Neuronal stem cell (in vitro differentiated cells): ENCODE measurements at regions not wholly inside any gene's neighbourhood (a gene's known extent, or its start where the extent isn't known, plus 50 kb on each side); places are given as distances from the start of the nearest gene placed in this dataset.

Experiments
- DNase-seq: peaks from one replicate; pipeline ENCODE4 v3.0.0-alpha.2; 2013; ENCODE audit warnings: low spot score
- H2AFZ ChIP-seq: one replicate; pipeline ENCODE4 v1.6.1; 2013; ENCODE audit warnings: mild to moderate bottlenecking, low read length, inconsistent platforms
- H2AK5ac ChIP-seq: 2 replicates; pipeline ENCODE4 v1.6.1; 2013; ENCODE audit warnings: low read depth, mild to moderate bottlenecking, inconsistent platforms, low read length, moderate library complexity, mixed read lengths
- H2BK120ac ChIP-seq: 2 replicates; pipeline ENCODE4 v1.6.1; 2013; ENCODE audit warnings: low read depth, mild to moderate bottlenecking, inconsistent platforms, low read length, moderate library complexity, mixed read lengths
- H2BK12ac ChIP-seq: one replicate; pipeline ENCODE4 v1.6.1; 2013; ENCODE audit warnings: low read length, inconsistent platforms
- H2BK15ac ChIP-seq: 2 replicates; pipeline ENCODE4 v1.6.1; 2013; ENCODE audit warnings: mild to moderate bottlenecking, low read length, inconsistent platforms, mixed read lengths
- H2BK5ac ChIP-seq: one replicate; pipeline ENCODE4 v1.6.1; 2013; ENCODE audit warnings: inconsistent platforms, mild to moderate bottlenecking, low read length, moderate library complexity
- H3K14ac ChIP-seq: one replicate; pipeline ENCODE4 v1.6.1; 2013; ENCODE audit warnings: low read length, inconsistent platforms
- H3K18ac ChIP-seq: 2 replicates; pipeline ENCODE4 v1.6.1; 2013; ENCODE audit warnings: low read length, inconsistent platforms
- H3K23ac ChIP-seq: 2 replicates; pipeline ENCODE4 v1.6.1; 2013; ENCODE audit warnings: low read depth, mild to moderate bottlenecking, mixed read lengths, low read length, inconsistent platforms; ENCODE audit not compliant: poor library complexity
- H3K27ac ChIP-seq: replicated peaks from 3 replicates; pipeline ENCODE4 v1.5.1; 2013; ENCODE audit warnings: low read length, inconsistent platforms
- H3K27me3 ChIP-seq, 3 experiments: 2 replicates each; pipeline ENCODE4 v1.6.1; 2013; ENCODE audit warnings: low read length in 3 of 3, mild to moderate bottlenecking in 2 of 3, inconsistent platforms in 1 of 3, low read depth in 1 of 3, mixed read lengths in 1 of 3, moderate library complexity in 1 of 3; ENCODE audit not compliant: control insufficient read depth in 3 of 3, insufficient read depth in 3 of 3
- H3K36me3 ChIP-seq, 2 donors: replicated peaks in 1 of 2; 2 replicates each; pipeline ENCODE4 v1.6.1; 2013; ENCODE audit warnings: low read length in 2 of 2; ENCODE audit not compliant: control insufficient read depth in 2 of 2, insufficient read depth in 2 of 2
- H3K4ac ChIP-seq: 2 replicates; pipeline ENCODE4 v1.6.1; 2013; ENCODE audit warnings: inconsistent platforms, mild to moderate bottlenecking, low read length, moderate library complexity
- H3K4me1 ChIP-seq, 2 donors: 1 replicate in 1 of 2; 2 replicates in 1 of 2; pipeline ENCODE4 v1.6.1; 2013; ENCODE audit warnings: low read length in 2 of 2, low read depth in 1 of 2; ENCODE audit not compliant: control insufficient read depth in 2 of 2, insufficient read depth in 1 of 2
- H3K4me2 ChIP-seq: one replicate; pipeline ENCODE4 v1.6.1; 2013; ENCODE audit warnings: mild to moderate bottlenecking, low read length, inconsistent platforms; ENCODE audit not compliant: insufficient read depth, poor library complexity, severe bottlenecking
- H3K4me3 ChIP-seq, 2 donors: 2 replicates each; pipeline ENCODE4 v1.5.1; 2013; ENCODE audit warnings: low read length in 2 of 2, mild to moderate bottlenecking in 2 of 2, inconsistent platforms in 1 of 2, moderate library complexity in 1 of 2
- H3K79me1 ChIP-seq: one replicate; pipeline ENCODE4 v1.6.1; 2013; ENCODE audit warnings: low read depth, mild to moderate bottlenecking, inconsistent platforms, low read length, moderate library complexity
- H3K9ac ChIP-seq: one replicate; pipeline ENCODE4 v1.6.1; 2013; ENCODE audit warnings: mild to moderate bottlenecking, low read depth, low read length, inconsistent platforms; ENCODE audit not compliant: poor library complexity
- H3K9me3 ChIP-seq, 2 donors: replicated peaks in 1 of 2; 2 replicates each; pipeline versions ENCODE3 to v1.6.1; 2013; ENCODE audit warnings: low read length in 2 of 2, mild to moderate bottlenecking in 2 of 2, inconsistent platforms in 1 of 2, low read depth in 1 of 2, mixed read lengths in 1 of 2, moderate library complexity in 1 of 2; ENCODE audit not compliant: control insufficient read depth in 2 of 2, insufficient read depth in 1 of 2
- H4K8ac ChIP-seq: one replicate; pipeline ENCODE4 v1.6.1; 2013; ENCODE audit warnings: low read depth, mild to moderate bottlenecking, inconsistent platforms, low read length, moderate library complexity
- H4K91ac ChIP-seq: one replicate; pipeline ENCODE4 v1.6.1; 2013; ENCODE audit warnings: low read length, low read depth, mild to moderate bottlenecking, inconsistent platforms; ENCODE audit not compliant: poor library complexity
- WGBS, 2 donors: extraction: QIAGEN DNeasy Blood & Tissue Kit; methylation state at CpG; one replicate each; pipeline ENCODE4 v1.1.7; 2013; ENCODE audit warnings: missing lambda C conversion rate in 2 of 2, mixed read lengths in 1 of 2; ENCODE audit not compliant: insufficient read length in 2 of 2, insufficient replicate concordance in 1 of 2; ENCODE audit errors: extremely low coverage in 2 of 2; 5-methylcytosine and 5-hydroxymethylcytosine counted together

- no CpG with 5 or more reads among the region's 3 CpGs for WGBS, 2 donors
- peaks cover 0 to 1% of the 10 kb centered on the region in 2 donors for H3K4me1 ChIP-seq
- H2BK5ac ChIP-seq = no peak overlapping the region
- H3K23ac ChIP-seq = no peak overlapping the region
- no peak overlapping the region for H2BK12ac ChIP-seq
- no peak overlapping the region for H4K91ac ChIP-seq
- no peak overlapping the region for H2BK15ac ChIP-seq
- no peak overlapping the region for H3K4ac ChIP-seq
- H2AFZ ChIP-seq = no peak overlapping the region
- no peak overlapping the region for H3K18ac ChIP-seq
- H3K9ac ChIP-seq = no peak overlapping the region
- H3K14ac ChIP-seq = no peak overlapping the region
- DNase-seq = no peak
- no peaks in the 10 kb centered on the region for H3K36me3 ChIP-seq
- no peak overlapping the region for H2BK120ac ChIP-seq
- H3K4me2 ChIP-seq = no peak overlapping the region
- H3K4me3 ChIP-seq = no peak overlapping the region
- no peaks in the 10 kb centered on the region for H3K79me1 ChIP-seq
- H4K8ac ChIP-seq = no peak overlapping the region
- no peak overlapping the region for H2AK5ac ChIP-seq
- H3K9me3 ChIP-seq = no peaks in the 10 kb centered on the region
- H3K27me3 ChIP-seq = no peaks in the 10 kb centered on the region
- no peak overlapping the region for H3K27ac ChIP-seq
Observed at GRCh38 chr6:144990784-144991183, 705.6 kb downstream of the UTRN start.

- no peaks in the 10 kb centered on the region for H3K36me3 ChIP-seq
- H3K9me3 ChIP-seq = no peaks in the 10 kb centered on the region
- H2AFZ ChIP-seq = no peak overlapping the region
- H3K23ac ChIP-seq = no peak overlapping the region
- H3K4me2 ChIP-seq = no peak overlapping the region
- no peak overlapping the region for H4K8ac ChIP-seq
- no peak overlapping the region for H2BK120ac ChIP-seq
- no CpG with 5 or more reads among the region's 3 CpGs for WGBS, 2 donors
- H2BK12ac ChIP-seq = no peak overlapping the region
- H2BK5ac ChIP-seq = no peak overlapping the region
- H2BK15ac ChIP-seq = no peak overlapping the region
- H3K14ac ChIP-seq = no peak overlapping the region
- no peak overlapping the region for H2AK5ac ChIP-seq
- H3K4me3 ChIP-seq = no peak overlapping the region
- no peaks in the 10 kb centered on the region for H3K27me3 ChIP-seq
- no peak overlapping the region for H3K9ac ChIP-seq
- no peak overlapping the region for H4K91ac ChIP-seq
- DNase-seq = no peak
- H3K18ac ChIP-seq = no peak overlapping the region
- H3K27ac ChIP-seq = no peak overlapping the region
- H3K79me1 ChIP-seq = no peaks in the 10 kb centered on the region
- H3K4me1 ChIP-seq = no peaks in the 10 kb centered on the region
- H3K4ac ChIP-seq = no peak overlapping the region
Observed at GRCh38 chr6:144993870-144994269, 708.7 kb downstream of the UTRN start.

DNA sequence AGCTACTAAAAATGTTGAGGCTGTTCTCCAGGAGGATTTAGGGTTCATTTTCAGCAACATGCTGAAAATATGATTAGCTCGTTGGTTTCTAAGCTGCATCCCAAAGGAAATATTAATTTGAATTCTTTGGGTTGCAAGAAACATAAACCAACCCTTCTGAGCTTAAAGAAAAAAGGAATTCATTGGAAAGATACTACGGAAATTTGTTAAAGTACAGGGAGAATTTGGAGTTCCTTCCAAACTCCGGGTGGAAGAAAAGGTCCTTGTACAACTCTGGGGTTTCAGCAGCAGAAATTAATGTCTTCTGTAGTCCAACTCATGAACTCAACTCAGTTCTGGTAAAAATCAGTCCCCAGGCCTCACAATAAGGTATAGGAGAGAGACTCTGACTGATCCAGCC lies 712.9 kb downstream of the UTRN start:
- Histone ChIP-seq H2AK5ac (no peak overlapping the region), H2BK12ac (no peak overlapping the region), H3K4me1 (no peaks in the 10 kb centered on the region), H4K91ac (no peak overlapping the region), H3K27me3 (no peaks in the 10 kb centered on the region), H2BK15ac (no peak overlapping the region), H3K4me2 (no peak overlapping the region), H3K9ac (no peak overlapping the region), H2BK120ac (no peak overlapping the region), H3K14ac (no peak overlapping the region), H3K9me3 (no peaks in the 10 kb centered on the region), H3K4me3 (no peak overlapping the region), H3K18ac (no peak overlapping the region), H3K27ac (no peak overlapping the region), H3K4ac (no peak overlapping the region), H2BK5ac (no peak overlapping the region), H3K23ac (no peak overlapping the region), H3K36me3 (no peaks in the 10 kb centered on the region), H2AFZ (no peak overlapping the region), H3K79me1 (no peaks in the 10 kb centered on the region), H4K8ac (no peak overlapping the region)
- WGBS, 2 donors = no CpG with 5 or more reads among the region's 3 CpGs
- no peak for DNase-seq

DNA sequence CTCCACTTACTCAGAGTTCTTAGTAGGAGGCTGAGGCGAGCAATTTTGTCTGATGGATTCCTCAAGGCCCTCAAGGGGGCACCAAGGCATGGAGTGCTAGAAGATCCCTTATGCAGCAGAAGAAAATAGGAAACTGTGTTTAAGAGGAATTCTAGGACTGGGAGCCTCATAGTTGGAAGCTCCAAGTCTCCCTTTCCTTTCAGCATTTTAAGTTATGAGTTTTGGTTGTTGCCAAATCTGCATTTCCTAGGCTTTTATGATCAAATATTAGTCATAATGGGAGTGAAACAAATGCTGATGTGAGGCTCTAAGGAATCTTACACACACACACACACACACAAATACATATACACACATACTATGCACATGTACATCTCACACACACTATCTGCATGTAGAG lies 714.0 kb downstream of the UTRN start:
- no peak overlapping the region for H3K18ac ChIP-seq
- no peak overlapping the region for H2BK15ac ChIP-seq
- no peak overlapping the region for H3K9ac ChIP-seq
- H3K4me1 ChIP-seq = no peaks in the 10 kb centered on the region
- no peaks in the 10 kb centered on the region for H3K79me1 ChIP-seq
- H3K14ac ChIP-seq = no peak overlapping the region
- H2AFZ ChIP-seq = no peak overlapping the region
- no peaks in the 10 kb centered on the region for H3K9me3 ChIP-seq
- H2BK120ac ChIP-seq = no peak overlapping the region
- H3K27me3 ChIP-seq = no peaks in the 10 kb centered on the region
- H4K8ac ChIP-seq = no peak overlapping the region
- WGBS, 2 donors = no CpG with 5 or more reads among the region's 1 CpG
- no peak overlapping the region for H3K23ac ChIP-seq
- H4K91ac ChIP-seq = no peak overlapping the region
- H3K4ac ChIP-seq = no peak overlapping the region
- no peak overlapping the region for H2BK12ac ChIP-seq
- H3K36me3 ChIP-seq = no peaks in the 10 kb centered on the region
- no peak overlapping the region for H2AK5ac ChIP-seq
- H2BK5ac ChIP-seq = no peak overlapping the region
- H3K27ac ChIP-seq = no peak overlapping the region
- H3K4me2 ChIP-seq = no peak overlapping the region
- DNase-seq = no peak
- no peak overlapping the region for H3K4me3 ChIP-seq
